Thyroid gland (tissue), 4 donors: ENCODE measurements at regions not wholly inside any gene's neighbourhood (a gene's known extent, or its start where the extent isn't known, plus 50 kb on each side); places are given as distances from the start of the nearest gene placed in this dataset.

ENCODE experiments used
- CTCF ChIP-seq, 6 experiments: fragments of 200-600 bp in 3 of 6; fragments of 450-650 bp in 3 of 6; sonication (generic) in 3 of 6; IDR thresholded peaks; one replicate each; pipeline ENCODE4 v1.5.1; 2016 to 2019; ENCODE audit warnings: antibody characterized with exemption in 6 of 6, mild to moderate bottlenecking in 2 of 6, inconsistent platforms in 1 of 6, moderate library complexity in 1 of 6
- POLR2A ChIP-seq, 2 donors: fragments of 450-650 bp; IDR thresholded peaks; one replicate each; pipeline ENCODE4 v1.6.1; 2017; ENCODE audit warnings: antibody characterized with exemption in 2 of 2, mild to moderate bottlenecking in 2 of 2, moderate library complexity in 1 of 2

- TF ChIP-seq CTCF (IDR thresholded peaks at IDR 0.05): no peak
- no peak for TF ChIP-seq POLR2A (IDR thresholded peaks at IDR 0.05)
Measured at GRCh38 chr5:31007672-31008071, 185.8 kb upstream of the CDH6 start.
